ENCODE measurements at regions not wholly inside any gene's neighbourhood (a gene's known extent, or its start where the extent isn't known, plus 50 kb on each side); places are given as distances from the start of the nearest gene placed in this dataset.

DNA sequence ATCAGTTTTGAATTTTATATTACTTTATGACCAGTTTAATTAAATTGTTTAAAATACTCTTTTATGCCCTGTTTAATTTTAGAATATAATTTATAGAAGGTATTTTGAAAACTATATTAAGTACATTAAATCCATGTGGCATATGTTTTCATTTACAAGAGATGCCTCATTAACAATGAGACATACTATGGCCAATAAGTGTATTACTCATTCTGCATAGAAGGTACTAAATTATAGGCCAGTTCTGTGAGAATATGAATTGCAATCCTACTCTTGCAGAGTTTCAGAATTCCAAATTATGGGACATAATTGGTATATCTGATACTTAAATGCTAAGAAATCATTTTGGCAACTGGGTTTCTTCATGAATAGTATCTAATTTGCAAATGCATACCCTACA, 951.1 kb downstream of the FAT4 start:
- DNase-seq (ENCODE audit: extremely low read depth, low read depth, low spot score) = no peak

DNA sequence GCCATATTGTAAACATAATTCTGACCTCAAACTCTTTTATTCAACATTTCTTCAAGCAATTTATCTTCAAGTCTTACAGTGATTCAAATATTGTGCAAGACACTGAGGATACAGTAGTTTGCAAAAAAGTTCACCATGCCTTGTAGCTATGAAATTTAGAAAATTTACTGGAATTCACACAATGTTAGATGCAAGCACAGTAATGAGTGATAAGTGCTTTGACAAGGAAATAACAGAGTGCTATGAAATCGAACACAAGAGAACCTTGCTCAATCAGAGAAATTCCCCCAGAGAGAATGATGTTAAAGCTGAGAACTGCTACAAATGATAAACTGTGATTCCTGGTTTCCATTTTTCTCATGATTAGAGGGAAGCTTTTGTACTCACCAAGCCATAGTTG, 952.9 kb downstream of the FAT4 start:
- DNase-seq (ENCODE audit: extremely low read depth, low read depth, low spot score) = no peak

- no peak for DNase-seq (ENCODE audit: extremely low read depth, low read depth, low spot score)
Measured at GRCh38 chr4:126268106-126268505, 953.4 kb downstream of the FAT4 start.

- no peak for DNase-seq (ENCODE audit: extremely low read depth, low read depth, low spot score)
Measured at GRCh38 chr4:126269106-126269505, 954.4 kb downstream of the FAT4 start.

DNA sequence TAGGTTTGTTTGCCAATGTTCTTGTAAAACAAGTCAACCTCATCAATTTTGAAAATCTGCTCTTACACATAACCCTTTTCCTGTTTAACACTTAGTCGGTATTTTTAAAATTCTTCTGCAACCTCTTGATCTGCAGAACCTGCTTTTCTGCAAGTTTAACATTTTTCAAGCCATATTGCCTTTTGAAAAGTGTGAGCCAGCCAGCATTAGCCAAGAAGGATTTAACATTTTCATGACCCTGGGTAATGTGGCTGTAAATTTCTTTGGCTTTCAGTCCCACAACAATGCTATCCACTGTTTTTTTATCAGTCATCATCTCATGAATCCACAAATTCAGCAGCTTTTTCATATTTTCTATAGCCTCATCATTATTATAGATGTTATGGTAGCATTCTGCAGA, 956.5 kb downstream of the FAT4 start:
- DNase-seq (ENCODE audit: extremely low read depth, low read depth, low spot score) = no peak

- DNase-seq (ENCODE audit: extremely low read depth, low read depth, low spot score) = no peak
Measured at GRCh38 chr4:126273746-126274145, 959.0 kb downstream of the FAT4 start.

- no peak for DNase-seq (ENCODE audit: extremely low read depth, low read depth, low spot score)
Measured at GRCh38 chr4:126291886-126292285, 977.1 kb downstream of the FAT4 start.

DNA sequence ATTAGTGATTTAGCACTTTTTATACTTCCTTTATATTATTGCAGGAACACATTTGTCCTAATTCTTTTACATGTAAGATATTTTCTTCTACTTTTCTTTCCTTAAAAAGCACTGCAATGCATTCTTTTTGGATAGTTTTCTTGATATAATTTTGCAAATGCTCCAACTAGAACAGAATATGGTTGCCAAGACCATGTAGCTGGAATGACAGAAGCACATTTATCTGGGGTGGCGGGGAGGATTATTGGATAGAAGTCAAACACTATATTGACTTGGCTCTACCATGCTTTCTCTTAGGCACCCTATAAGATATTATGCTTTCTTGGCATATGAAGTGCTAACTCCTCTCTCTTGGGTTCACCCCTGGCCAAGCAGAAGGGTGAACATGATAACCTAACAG, 983.5 kb downstream of the FAT4 start:
- no peak for DNase-seq (ENCODE audit: extremely low read depth, low read depth, low spot score)

DNA sequence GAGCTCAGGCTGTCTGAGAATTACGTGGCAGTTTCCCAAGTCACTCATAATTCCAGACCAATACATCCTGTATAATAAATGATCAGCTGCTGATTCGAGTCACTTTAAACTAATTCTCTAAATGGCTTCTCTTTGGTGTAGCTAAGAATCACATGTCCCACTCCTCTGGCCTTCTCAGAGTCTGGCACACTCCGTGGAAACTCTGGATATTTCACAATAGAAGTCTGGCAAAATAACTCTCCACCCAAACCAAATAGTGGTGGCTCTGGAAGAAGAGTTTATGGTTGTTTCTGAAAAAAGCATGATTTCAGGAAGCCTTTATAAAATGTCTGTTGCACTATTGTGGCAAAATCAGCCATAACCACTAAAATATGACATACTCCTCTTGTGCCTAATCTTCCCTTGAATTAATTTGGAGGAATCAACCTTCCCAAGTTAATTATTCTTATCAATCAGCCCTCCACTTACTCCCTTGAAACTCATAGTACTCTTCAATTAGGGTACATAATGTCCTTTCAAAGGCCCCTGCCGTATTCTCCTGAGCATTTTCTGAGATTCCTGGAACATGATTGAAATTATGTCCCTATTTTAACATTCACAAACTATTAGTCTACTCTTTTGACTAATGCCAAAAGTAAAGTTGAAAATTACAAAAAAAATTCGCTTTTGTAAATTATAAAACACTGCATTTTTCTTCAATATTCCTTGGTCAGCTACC, 991.6 kb downstream of the FAT4 start:
- no peak for DNase-seq (ENCODE audit: extremely low read depth, low read depth, low spot score)

GRCh38 chr4:126318376-126318775, 1003.6 kb downstream of the FAT4 start:
- DNase-seq (ENCODE audit: extremely low read depth, low read depth, low spot score) = no peak

GRCh38 chr4:126328914-126329313, 1014.2 kb downstream of the FAT4 start:
- DNase-seq (ENCODE audit: extremely low read depth, low read depth, low spot score) = no peak

- DNase-seq (ENCODE audit: extremely low read depth, low read depth, low spot score) = no peak
Measured at GRCh38 chr4:126338548-126338947, 1023.8 kb downstream of the FAT4 start.

DNA sequence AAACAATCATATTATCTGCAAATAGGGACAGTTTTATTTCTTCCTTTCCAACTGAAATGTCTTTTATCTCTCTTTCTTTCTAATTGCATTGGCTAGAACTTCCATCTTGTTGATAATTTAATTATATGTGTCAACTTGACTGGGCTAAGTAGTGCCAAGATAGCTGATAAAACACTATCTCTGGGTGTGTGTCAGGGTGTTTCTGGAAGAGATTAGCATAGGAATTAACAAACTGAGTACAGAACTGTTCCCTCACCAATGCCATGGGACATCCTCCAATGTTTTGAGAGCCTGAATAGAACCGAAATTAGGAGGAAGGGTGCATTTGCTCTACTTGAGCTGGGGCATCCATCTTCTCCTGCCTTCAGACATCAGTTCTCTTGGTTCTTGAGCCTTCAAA, 1027.2 kb downstream of the FAT4 start:
- no peak for DNase-seq (ENCODE audit: extremely low read depth, low read depth, low spot score)

DNA sequence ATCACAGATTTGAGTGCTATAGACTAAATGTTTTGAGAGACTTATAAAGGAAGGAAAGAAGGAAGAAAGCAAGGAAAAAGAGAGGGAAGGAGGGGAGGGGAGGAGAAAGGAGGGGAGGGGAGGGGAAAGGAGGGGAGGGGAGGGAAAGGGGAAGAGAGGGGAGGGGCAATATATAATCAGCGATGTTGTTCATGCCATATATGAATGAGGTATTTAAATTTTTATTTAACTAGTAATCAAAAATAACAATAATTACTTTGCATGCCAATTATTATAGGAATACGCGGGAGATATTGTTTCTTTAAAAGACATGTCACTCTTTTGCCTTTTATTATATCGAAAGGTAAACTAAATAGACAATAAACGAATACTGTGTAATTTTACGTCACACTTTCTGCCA, 1029.7 kb downstream of the FAT4 start:
- DNase-seq (ENCODE audit: extremely low read depth, low read depth, low spot score) = no peak

DNA sequence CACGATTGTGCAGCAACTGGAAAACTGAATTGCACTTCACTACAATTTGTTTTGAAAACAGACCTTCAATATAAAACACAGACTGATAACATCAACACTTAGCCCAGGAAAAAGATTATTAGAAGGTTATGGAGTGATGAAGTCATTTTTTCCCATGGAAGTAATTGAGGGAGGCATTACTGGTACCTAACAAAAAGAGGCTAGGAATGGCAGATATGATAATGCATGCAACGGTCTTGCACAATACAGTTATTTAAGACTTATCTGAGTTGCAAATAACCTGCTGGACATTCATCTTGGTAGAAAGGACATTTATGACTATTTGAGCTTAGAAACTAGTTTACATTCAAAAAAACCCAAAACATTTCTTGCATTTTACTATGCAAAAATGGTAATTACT, 1031.9 kb downstream of the FAT4 start:
- no peak for DNase-seq (ENCODE audit: extremely low read depth, low read depth, low spot score)

- no peak for DNase-seq (ENCODE audit: extremely low read depth, low read depth, low spot score)
Measured at GRCh38 chr4:126354784-126355183, 1040.0 kb downstream of the FAT4 start.

DNA sequence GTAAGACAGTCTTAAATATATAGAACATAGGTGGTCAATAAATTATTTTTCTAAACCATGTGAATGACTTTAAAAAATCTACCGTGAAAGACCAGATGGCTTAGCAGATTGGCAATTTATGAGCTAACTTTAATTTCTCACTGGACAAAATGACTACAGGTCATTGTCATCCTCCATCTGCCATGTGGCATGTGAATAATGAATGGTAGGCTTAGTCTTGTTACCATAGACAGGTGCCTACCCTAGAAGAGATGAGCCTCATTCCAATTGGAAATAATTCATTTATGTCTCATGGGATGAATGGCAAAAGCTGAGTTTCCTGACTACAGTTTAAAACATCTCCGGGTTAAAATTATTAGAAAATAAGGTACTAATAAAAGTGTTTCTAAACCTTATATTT, 1043.3 kb downstream of the FAT4 start:
- DNase-seq (ENCODE audit: extremely low read depth, low read depth, low spot score) = no peak

GRCh38 chr4:126361287-126361686, 1046.5 kb downstream of the FAT4 start:
- no peak for DNase-seq (ENCODE audit: extremely low read depth, low read depth, low spot score)

GRCh38 chr4:126364311-126364911, 1049.7 kb downstream of the FAT4 start:
- DNase-seq (ENCODE audit: extremely low read depth, low read depth, low spot score) = no peak

- no peak for DNase-seq (ENCODE audit: extremely low read depth, low read depth, low spot score)
Measured at GRCh38 chr4:126369076-126369475, 1054.3 kb downstream of the FAT4 start.

GRCh38 chr4:126372634-126373033, 1057.9 kb downstream of the FAT4 start:
- no peak for DNase-seq (ENCODE audit: extremely low read depth, low read depth, low spot score)

- no peak for DNase-seq (ENCODE audit: extremely low read depth, low read depth, low spot score)
Measured at GRCh38 chr4:126375462-126376054, 1060.8 kb downstream of the FAT4 start.
